Stimulated activated CD4-positive, alpha-beta T cell treated with anti-CD3 and anti-CD28 coated beads, Interleukin-1b, Interleukin-23, amount 100 ng/mL, for 4 hours (primary cell): ENCODE measurements at regions not wholly inside any gene's neighbourhood (a gene's known extent, or its start where the extent isn't known, plus 50 kb on each side); places are given as distances from the start of the nearest gene placed in this dataset.
"Not testable (repeated sequence)": the region's sequence is repeated elsewhere in the genome, so short reads cannot be mapped to it uniquely, and the experiment has no call there.

Experiments used
- DNase-seq, 2 donors: peaks; one replicate each; pipeline ENCODE4 v3.0.0-alpha.2; 2020; ENCODE audit warnings: low read depth in 2 of 2

DNA sequence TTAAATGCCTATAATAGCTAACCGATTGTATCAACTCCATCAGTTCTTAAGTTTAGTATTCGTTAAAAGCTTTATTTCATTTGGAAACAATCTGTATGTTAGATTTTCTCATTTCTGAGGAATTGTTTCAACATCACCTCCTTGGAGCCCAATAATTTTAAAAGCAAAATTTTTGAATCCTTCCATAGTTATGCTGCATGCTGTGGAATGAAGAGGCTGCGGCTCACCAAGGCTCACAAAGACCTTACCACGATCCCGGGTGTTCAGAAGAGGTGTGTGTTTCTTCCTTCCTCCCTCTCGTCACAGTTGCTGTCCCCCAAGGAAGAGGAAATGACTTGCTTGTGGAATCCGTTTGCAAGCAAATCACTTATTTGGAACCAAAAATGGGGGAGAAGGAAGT is 143.8 kb downstream of the FGF1 start:
- no peak for DNase-seq

DNA sequence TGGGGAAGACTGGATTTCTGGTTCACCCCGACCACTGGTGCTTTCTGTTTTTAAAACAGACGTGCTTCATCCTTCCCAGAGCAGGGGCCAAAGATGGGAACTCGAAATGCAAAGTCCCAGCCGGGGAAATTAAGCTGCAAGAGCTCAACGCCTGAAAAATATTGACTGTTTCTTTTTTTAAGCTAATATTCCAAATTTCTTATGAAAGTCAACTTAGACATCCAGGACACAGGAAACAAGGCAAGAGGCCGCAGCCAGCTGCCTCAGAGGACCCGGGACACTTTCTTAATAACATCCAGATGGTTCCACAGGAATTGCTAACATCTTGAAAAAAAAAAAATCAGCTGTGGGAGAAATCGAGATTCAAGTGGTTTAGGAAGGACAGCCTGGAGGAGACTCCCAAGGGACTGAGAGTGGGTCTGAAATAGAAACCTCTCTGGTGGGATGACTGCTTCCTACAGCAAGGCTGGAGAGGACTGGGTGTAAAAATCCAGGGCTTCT is 144.9 kb downstream of the FGF1 start:
- no peak for DNase-seq

DNA sequence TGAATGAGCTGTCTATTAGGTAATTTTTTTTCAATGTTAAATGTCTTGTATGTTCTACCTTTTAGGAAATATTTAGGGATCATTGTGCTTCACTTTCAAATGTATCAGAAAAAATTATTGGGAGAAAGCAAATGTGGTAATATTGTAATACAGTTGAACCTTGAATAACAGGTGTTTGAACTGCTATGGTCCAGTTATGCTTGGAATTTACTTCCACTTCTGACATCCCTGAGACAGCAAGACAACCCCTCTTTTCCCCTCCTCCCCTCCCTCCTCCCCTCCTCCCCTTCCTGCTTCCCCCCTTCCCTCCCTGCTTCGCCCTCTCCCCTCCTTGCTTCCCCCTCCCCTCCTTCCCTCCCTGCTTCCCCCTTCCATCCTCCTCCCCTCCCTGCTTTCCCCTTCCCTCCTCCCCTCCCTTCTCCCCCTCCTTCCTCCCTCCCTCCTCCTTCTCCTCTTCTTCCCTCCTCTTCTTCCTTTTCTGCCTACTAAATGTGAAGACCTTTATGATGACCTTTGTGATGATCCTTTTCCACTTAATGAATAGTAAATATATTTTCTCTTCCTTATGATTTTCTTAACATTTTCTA is 146.6 kb downstream of the FGF1 start:
- DNase-seq, result no peak

DNA sequence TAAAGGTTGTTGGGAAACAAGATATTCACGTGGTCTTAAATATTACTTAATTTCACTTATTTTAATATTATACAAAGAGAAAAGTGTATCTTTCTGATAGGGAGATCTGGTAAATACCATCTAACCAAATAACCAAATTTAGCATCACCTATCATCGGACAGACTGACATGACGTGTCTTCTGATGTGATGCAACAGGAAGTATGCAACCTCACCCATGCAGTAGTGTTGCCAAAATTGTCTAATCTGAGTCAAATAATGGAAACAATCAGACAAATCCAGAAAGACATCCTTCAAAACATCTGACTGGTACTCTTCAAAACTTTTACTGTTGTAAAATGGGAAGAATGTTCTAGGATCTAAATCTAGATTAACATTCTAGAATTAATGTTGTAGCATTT is 148.0 kb downstream of the FGF1 start:
- no peak for DNase-seq

DNA sequence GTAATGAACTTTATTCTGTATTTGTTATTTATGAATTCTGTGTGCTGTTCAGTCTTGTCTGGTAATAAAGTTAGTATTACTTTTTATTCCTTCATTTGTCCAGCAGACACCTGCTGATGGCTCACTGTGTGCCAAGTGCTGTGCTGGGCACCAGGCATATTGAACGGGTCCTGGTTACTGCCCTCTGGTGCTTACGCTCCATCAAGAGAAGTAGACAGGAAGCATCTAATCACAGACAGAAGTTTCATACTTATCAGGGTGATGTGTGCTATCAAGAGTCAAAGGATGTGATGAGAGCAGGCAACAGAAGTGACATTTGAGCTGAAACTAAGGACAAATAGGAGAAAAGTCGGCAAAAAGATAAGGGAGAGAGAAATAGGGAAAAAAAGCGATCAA is 153.1 kb downstream of the FGF1 start:
- DNase-seq, result no peak

DNA sequence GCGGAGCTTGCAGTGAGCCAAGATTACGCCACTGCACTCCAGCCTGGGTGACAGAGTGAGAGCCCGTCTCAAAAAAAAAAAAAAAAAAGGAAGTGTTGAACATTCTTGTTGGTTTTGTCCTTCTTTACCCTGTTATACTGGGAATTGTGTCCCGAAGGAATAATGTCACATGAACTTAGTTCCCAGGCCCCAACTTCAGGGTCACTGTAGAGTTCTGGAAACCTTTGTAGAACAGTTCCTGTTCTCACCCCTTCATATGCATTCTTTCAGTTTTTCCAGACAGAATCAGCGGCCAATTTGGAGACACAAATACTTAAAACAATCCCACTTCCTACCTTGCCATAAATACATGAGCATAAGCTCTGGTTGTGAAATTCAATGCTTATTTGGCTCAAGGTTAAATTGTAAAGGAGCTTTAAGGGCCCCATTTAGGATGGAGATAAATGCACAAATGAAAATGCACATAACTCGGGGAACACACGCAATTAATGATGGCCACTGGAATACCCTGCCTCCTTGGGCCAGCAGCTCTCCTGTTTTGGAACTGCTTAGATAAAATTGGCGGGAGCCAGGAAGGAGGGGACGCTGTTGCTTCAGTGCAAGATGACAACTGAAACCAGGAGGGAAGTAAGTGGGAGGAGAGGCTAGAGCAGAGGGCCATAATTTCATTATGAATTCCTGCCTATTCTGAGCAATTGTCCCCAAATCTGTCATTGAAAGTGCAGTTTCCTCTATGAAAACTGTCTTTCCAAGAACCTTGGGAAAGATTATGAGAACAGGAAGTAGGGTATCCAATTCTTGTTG is 153.7 kb downstream of the FGF1 start:
- no peak for DNase-seq

DNA sequence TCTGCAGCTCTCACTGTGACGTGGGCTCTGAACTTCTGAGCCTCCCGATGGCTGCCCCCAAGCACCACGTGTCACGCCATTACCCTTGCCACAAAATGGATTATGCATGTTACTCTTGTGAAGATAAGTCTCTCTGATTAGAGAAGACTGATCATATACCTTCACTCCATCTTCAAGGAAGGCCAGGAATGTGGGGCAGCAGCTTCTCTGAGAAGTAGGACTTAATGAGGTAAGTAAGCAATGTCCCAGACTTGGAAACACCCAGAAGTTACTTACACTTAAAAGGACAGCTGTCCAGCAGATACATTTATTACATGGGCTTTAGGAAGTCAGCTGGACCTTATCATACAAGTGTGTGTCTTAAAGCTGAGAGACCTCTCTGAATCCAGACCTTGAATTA is 155.0 kb downstream of the FGF1 start:
- no peak for DNase-seq

DNA sequence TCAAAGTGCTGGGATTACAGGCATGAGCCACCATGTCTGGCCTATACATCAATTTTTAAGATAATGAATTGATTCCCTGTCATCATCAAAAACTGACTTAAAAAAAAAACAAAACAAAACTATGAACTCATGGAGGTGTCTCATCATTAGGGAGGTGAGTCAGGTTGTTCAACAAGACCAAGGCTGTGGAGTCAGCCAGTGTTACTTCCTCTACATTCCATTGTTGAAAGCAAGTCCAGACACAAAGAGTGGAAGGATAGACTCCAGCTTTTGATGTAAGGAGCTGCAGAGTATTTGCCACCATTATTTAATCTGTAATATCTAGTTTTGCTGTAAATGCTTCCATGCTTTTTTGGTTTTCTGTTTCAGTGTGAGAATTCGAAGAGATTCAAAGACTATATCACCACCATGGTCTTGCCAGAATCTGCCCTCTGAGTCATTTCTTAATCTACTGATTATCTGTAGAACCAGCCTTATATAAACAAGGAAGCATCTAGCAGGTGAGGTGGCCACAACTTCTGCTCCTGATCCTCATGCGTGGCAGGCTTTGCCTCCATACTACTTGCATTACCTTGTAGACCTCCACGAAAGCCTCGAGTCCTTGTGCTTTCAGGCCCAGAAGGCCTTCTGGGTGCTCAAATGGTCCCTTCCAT is 156.1 kb downstream of the FGF1 start:
- DNase-seq, result no peak

DNA sequence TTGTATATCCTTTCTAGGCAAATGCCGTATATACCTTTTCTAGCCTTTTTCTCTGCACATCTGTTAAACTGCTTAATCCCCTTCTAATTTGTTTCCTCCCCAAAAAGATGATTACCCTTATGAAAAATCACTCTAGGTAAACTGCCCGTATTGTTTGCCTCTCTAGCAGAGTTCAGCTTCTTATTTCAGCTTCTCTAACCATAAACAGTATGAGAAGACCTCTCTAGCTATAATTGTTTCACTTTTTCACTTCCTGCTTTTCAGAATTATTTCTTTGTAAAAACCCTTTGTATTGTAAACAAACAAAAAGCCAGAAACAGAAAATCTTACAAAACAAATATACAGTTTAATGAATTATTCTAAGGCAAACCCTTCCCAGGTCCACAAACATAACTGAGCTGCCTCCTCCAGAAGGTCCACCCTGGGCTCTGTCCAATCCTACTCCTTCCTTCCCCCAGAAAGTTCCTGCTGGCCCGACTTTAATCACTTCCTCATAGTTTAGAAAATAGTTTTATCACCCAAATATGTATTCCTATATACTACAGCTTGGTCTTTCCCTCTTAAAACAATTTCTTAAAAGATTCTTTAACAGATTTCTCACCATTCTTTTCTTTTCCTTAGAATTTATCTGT is 158.1 kb downstream of the FGF1 start:
- DNase-seq, result no peak

DNA sequence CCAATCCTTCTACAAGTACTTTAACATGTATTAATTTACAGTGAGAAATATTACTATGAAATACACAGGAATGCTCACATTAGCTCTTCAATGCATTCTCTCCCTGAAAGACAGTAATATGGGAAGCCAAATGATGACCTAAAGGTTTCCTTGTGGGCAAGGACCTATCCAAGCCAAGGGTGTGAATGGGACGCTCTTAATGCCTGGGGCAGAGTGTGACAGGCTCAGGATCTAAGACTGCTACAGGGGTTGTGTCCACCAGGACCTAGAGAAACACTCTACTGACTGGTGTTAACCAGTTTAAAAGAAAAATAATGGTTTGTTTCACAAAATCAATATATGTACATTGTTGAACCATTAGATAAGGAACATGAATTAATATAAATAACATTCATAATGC is 158.7 kb downstream of the FGF1 start:
- DNase-seq, result no peak

DNA sequence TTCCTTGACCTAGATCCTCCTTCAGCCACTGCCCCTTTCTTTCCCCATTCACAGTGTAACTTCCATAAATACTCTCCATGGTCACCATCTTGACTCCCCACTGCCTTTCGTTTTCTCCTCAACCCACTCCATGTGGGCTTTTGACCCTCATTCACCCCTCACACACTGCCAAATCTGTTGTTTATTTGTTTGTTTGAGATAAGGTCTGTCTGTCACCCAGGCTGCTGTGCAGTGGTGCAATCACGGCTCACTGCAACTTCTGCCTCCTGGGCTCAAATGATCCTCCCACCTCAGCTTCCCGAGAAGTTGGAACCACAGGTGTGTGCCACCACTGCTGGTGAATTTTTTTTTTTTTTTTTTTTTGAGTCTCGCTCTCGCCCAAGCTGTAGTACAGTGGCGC is 162.9 kb downstream of the FGF1 start:
- no peak for DNase-seq

DNA sequence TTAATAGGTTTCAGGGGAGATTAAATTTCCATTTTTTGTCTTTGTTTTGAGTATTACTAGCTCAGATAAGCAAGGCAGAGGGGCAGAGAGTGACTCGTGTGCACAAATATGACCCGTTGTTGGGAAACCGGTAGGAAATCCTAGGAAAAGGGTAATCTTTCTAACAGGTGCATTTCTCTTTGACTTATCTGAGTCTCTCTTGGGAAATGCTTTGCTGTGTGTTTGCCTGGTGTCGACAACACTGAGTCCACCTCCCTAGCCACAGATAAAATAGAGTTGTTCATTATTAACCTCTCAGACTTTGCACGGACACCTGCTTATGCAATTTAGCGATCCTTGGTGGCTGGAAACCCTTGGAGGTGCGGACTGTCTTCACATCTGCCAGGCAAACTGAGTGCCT is 164.2 kb downstream of the FGF1 start:
- DNase-seq, result no peak

DNA sequence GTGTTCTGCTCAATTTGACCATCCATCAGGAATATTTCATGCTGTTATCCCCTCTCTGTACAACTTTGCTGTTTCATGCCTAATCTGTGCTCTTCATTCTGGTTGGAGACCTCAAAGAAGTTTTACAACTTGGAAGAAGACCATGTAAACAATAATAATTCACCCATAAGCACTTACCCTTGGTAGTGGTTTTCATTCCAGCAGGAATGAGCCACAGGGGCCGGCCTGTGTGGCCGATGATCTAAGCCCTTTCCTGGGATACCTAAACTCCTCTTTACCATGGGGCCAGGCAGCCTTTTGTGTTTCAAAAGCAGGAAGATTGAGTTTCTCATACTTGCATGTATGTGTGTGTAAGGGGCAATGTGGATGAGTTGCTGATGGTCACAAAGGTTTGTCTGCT is 165.0 kb downstream of the FGF1 start:
- no peak for DNase-seq

DNA sequence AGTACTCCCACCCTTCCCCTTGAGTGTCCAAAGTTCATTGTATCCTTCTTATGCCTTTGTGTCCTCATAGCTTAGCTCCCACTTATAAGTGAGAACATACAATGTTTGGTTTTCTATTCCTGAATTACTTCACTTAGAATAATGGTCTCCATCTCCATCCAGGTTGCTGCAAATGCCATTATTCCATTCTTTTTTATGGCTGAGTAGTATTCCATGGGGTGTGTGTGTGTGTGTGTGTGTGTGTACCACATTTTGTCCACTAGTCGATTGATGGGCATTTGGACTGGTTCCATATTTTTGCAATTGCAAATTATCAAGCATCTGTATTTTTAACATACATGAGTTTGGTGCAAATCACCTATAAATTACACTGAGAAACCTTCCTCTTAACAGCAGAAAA is 166.0 kb downstream of the FGF1 start:
- DNase-seq, result not testable (repeated sequence)

DNA sequence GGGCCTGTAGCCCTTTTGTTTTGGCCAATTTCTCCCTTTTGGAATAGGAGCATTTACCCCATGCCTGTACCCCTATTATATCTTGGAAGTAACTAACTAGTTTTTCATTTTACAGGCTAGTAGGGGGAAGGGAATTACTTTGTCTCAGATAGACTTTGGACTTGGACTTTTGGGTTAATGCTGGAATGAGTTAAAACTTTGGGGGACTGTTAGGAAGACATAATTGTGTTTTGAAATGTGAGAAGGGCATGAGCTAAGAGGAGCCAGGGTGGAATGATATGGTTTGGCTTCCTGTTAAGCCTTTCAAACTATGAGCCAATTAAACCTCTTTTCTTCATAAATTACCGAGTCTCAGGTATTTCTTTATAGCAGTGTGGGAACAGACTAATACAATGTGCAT is 168.1 kb downstream of the FGF1 start:
- no peak for DNase-seq

DNA sequence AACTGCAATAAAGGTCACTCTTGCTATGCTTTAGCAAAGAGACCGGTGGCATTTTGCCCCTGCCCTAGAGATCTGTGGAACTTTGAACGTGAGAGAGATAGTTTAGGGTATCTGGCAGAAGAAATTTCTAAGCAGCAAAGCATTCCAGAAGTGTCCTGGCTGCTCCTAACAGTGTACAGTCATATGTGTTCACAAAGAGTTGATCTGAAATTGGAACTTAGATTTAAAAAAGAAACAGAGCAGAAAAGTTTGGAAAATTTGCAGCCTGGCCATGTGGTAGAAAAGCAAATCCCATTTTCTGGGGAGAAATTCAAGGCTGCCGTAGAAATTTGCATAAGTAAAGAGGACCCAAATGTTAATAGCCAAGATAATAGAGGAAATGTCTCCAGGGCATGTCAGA is 169.2 kb downstream of the FGF1 start:
- DNase-seq, result no peak

DNA sequence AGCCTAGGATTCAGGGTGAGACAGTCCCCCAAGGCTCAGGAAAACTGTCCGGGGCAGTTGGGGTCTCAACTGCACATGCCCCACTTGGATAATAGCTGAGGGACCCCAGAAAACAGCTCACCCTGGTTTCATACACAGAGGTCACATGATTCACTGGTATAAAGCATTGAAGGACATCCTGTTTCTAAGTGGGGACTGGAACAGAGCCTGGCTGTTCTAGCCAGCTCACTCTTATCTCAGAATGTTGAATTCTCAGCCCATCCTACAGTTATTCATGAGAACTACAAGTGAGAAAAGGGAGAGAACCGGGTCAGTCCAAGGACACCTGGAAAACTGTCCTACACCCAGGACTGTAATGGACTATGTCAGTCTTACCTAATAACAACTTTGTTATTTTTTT is 170.9 kb downstream of the FGF1 start:
- no peak for DNase-seq

DNA sequence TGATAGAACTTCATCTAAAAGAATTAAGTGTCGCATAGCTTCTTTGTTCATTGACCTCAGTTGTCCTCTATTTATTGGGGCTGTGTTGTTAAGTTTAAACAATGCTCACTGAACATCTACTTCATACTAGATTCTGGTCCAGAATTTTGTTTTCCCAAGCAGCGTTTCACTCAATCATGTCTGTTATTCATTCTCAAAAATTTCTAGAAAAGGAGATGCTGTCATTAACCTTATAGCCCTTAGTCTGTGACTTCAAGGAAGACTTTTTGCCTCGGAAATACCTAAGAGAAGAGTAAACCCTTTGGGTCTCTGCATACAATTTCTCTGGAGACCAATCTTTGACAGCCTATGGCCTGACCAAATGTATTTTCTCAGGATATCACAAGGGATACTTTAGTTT is 171.7 kb downstream of the FGF1 start:
- no peak for DNase-seq

DNA sequence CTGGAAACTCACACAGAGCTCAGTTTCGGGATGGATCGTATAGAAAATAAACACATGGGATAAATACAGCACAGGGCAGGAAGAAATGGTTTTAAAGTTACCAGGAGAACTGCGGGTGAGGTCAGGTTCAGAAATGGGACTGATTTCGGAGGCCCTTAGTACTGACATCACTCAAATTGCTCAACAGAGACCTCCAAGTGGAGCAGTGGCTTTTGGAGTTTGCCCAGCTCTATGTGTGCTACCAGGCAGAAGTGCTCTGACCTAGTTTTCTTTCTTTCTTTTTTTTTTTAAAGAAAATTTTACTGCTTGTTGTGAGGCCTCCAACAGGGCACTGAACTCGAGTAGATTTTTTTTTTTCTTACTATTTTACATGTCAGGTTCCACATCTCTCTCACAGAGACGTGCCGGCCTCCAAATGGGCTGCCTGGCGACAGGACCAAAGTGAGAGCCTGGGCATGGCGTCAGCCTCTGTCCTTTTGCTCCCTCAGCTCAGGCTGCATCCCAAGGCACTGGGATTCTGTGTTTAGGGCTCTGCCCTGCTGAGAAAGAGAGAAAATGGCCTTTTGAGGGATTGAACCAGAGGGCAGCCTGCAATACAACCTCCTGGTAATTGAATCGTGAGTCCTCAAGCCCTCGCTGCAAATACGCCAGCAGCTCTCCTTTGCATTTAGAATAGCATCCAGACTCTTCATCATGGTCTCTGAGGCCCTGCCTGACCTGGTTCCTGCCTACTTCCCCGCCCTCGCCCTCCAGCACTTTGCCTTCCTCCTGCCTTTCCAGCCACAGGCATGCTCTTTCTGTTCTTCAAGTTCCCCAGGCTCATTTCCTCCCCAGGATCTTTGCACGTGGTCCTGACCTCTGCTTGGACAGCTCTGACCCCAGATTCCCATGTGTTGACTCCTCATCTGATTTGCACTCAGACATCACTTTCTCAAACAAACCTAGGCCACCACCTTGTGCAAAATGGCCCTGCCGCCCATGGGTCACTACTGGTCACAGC is 173.5 kb downstream of the FGF1 start:
- no peak for DNase-seq

DNA sequence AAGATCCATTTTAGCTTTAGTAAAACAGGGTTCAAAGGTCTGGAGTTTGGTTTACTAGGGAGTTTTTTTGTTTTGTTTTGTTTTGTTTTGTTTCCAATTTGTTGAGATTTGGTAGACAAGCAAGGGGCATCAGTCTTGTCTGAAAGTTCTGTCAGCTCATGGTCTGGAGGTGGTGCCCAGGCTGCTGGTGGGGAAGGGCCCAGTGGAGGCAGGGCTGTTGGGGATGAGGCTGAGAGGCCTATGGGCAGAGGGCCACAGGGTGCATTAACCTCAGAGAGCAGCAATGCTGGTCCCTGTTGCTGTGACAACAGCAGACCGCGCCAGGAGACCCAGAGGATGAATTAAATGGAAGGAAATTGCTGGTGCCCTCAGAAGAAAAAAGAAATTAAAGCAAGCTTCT is 174.5 kb downstream of the FGF1 start:
- no peak for DNase-seq

DNA sequence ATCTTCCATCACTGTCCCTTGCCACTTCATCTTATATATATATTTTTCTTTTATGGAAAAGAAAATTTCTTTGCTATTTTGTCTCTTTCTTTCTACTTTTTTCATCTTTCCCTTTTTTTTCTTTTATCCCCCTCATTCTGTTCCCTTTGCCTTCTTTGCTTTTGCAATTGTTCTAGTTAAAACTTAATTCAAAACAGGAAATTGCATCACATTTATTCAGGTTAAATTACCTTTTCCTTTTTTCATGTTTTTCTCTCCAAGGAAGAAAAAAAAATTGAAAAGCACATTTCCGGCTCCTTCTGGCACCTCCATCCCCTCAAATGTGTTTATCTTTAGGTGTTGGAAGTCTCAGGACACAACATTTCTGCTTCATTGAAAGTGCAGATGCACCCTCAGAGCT is 176.9 kb downstream of the FGF1 start:
- DNase-seq, result no peak
